Epithelial cell of esophagus (primary cell): ENCODE measurements at regions not wholly inside any gene's neighbourhood (a gene's known extent, or its start where the extent isn't known, plus 50 kb on each side); places are given as distances from the start of the nearest gene placed in this dataset.

Experiments used
- DNase-seq: peaks from one replicate; pipeline ENCODE4 v3.0.0; 2010; ENCODE audit warnings: low read depth
- H3K4me3 ChIP-seq: 2 replicates; pipeline ENCODE4 v1.5.1; 2011; ENCODE audit warnings: mild to moderate bottlenecking, low read length, control low read depth
- CTCF ChIP-seq: IDR thresholded peaks from 2 replicates; pipeline ENCODE4 v1.5.1; 2011; ENCODE audit warnings: low read depth, mild to moderate bottlenecking, low read length, control low read depth, inconsistent platforms; ENCODE audit not compliant: insufficient read depth; ENCODE audit errors: missing control alignments

GRCh38 chr2:42867093-42868065 is 75.0 kb upstream of the HAAO start:
- no peak overlapping the region for H3K4me3 ChIP-seq
- DNase-seq, result peak; percentile 45
- no peak for TF ChIP-seq CTCF

- no peak for TF ChIP-seq CTCF
- no peak overlapping the region for H3K4me3 ChIP-seq
- DNase-seq, result no peak
These were observed 73.8 kb upstream of the HAAO start for GRCh38 chr2:42865884-42866881.

- no peak for DNase-seq
- no peak for TF ChIP-seq CTCF
- H3K4me3 ChIP-seq, result no peak overlapping the region
These were observed 72.4 kb upstream of the HAAO start for GRCh38 chr2:42864641-42865280.

GRCh38 chr2:42864222-42864621 is 71.8 kb upstream of the HAAO start:
- H3K4me3 ChIP-seq, result no peak overlapping the region
- DNase-seq, result no peak
- TF ChIP-seq CTCF, result no peak

- no peak overlapping the region for H3K4me3 ChIP-seq
- no peak for DNase-seq
- no peak for TF ChIP-seq CTCF
These were observed 71.4 kb upstream of the HAAO start for GRCh38 chr2:42863751-42864150.

GRCh38 chr2:42863320-42863719 is 70.9 kb upstream of the HAAO start:
- no peak for DNase-seq
- H3K4me3 ChIP-seq, result no peak overlapping the region
- no peak for TF ChIP-seq CTCF
